Activated T-helper 2 cell treated with anti-CD3 and anti-CD28 coated beads, Interferon-gamma antibody, Interleukin-2, Interleukin-4, amounts not matched to agents 10 μg/mL and 5 μg/mL and 100 μg/mL, durations not matched to agents 14 hours and 24 hours and 36 hours (primary cell): ENCODE measurements at regions not wholly inside any gene's neighbourhood (a gene's known extent, or its start where the extent isn't known, plus 50 kb on each side); places are given as distances from the start of the nearest gene placed in this dataset.

Experiments used
- DNase-seq: peaks from one replicate; pipeline ENCODE4 v3.0.0; 2021; ENCODE audit warnings: low spot score
- H3K27ac Mint-ChIP-seq: one replicate; pipeline ENCODE4 v1.8.0; 2021; ENCODE audit warnings: mixed read lengths
- H3K27me3 Mint-ChIP-seq: one replicate; pipeline ENCODE4 v1.8.0; 2021; ENCODE audit warnings: low read depth, mixed read lengths
- H3K36me3 Mint-ChIP-seq: one replicate; pipeline ENCODE4 v1.8.0; 2021; ENCODE audit warnings: low read depth, mixed read lengths
- H3K4me1 Mint-ChIP-seq: one replicate; pipeline ENCODE4 v1.8.0; 2021; ENCODE audit warnings: low read depth, mixed read lengths
- H3K4me3 Mint-ChIP-seq: one replicate; pipeline ENCODE4 v1.8.0; 2021; ENCODE audit warnings: low read depth, mild to moderate bottlenecking, moderate library complexity, mixed read lengths
- H3K9me3 Mint-ChIP-seq: one replicate; pipeline ENCODE4 v1.8.0; 2021; ENCODE audit warnings: mixed read lengths
- intact Hi-C: fragments of 100-400 bp; cut with micrococcal nuclease; formaldehyde crosslinking; loops from one replicate; pipeline ENCODE4 v1.15.1; 2023

- Mint-ChIP-seq H3K4me3 (no peak overlapping the region), H3K27ac (no peak overlapping the region), H3K27me3 (peaks cover 41% of the 10 kb centered on the region), H3K9me3 (no peaks in the 10 kb centered on the region), H3K4me1 (no peaks in the 10 kb centered on the region), H3K36me3 (no peaks in the 10 kb centered on the region)
- no peak for DNase-seq
- intact Hi-C loops, result no loop called here
Measured at GRCh38 chr2:128696421-128696820, 377.8 kb upstream of the HS6ST1 start.

GRCh38 chr2:128701418-128701817, 382.8 kb upstream of the HS6ST1 start:
- Mint-ChIP-seq H3K4me3 (no peak overlapping the region), H3K9me3 (peaks cover 3% of the 10 kb centered on the region), H3K36me3 (no peaks in the 10 kb centered on the region), H3K27me3 (peaks cover 48% of the 10 kb centered on the region), H3K4me1 (no peaks in the 10 kb centered on the region), H3K27ac (no peak overlapping the region)
- intact Hi-C loops, result no loop called here
- no peak for DNase-seq

GRCh38 chr2:128702616-128703015, 383.9 kb upstream of the HS6ST1 start:
- Mint-ChIP-seq H3K4me3 (no peak overlapping the region), H3K27me3 (peaks cover 43% of the 10 kb centered on the region), H3K36me3 (no peaks in the 10 kb centered on the region), H3K4me1 (no peaks in the 10 kb centered on the region), H3K9me3 (peaks cover 11% of the 10 kb centered on the region), H3K27ac (no peak overlapping the region)
- intact Hi-C loops, result no loop called here
- DNase-seq, result no peak

GRCh38 chr2:128708106-128708816, 389.6 kb upstream of the HS6ST1 start:
- intact Hi-C loops, result no loop called here
- Mint-ChIP-seq H3K4me3 (no peak overlapping the region), H3K27ac (no peak overlapping the region), H3K4me1 (no peaks in the 10 kb centered on the region), H3K27me3 (peaks cover 20% of the 10 kb centered on the region), H3K9me3 (peaks cover 34% of the 10 kb centered on the region), H3K36me3 (peaks cover 5% of the 10 kb centered on the region)
- DNase-seq, result no peak

- DNase-seq, result no peak
- Mint-ChIP-seq H3K27me3 (peaks cover 23% of the 10 kb centered on the region), H3K36me3 (peaks cover 5% of the 10 kb centered on the region), H3K9me3 (peaks cover 34% of the 10 kb centered on the region), H3K27ac (no peak overlapping the region), H3K4me1 (no peaks in the 10 kb centered on the region), H3K4me3 (no peak overlapping the region)
- intact Hi-C loops, result no loop called here
Measured at GRCh38 chr2:128710242-128710641, 391.6 kb upstream of the HS6ST1 start.

- H3K36me3 Mint-ChIP-seq, result peaks cover 5% of the 10 kb centered on the region
- no peak overlapping the region for H3K4me3 Mint-ChIP-seq
- no peak for DNase-seq
- H3K4me1 Mint-ChIP-seq, result no peaks in the 10 kb centered on the region
- no peak overlapping the region for H3K27ac Mint-ChIP-seq
- intact Hi-C loops, result no loop called here
- H3K9me3 Mint-ChIP-seq, result peaks cover 34% of the 10 kb centered on the region
- peaks cover 28% of the 10 kb centered on the region for H3K27me3 Mint-ChIP-seq
Measured at GRCh38 chr2:128710729-128711128, 392.1 kb upstream of the HS6ST1 start.

GRCh38 chr2:128714285-128714684, 395.6 kb upstream of the HS6ST1 start:
- no peak for DNase-seq
- no peak overlapping the region for H3K4me3 Mint-ChIP-seq
- no peaks in the 10 kb centered on the region for H3K36me3 Mint-ChIP-seq
- H3K9me3 Mint-ChIP-seq, result peaks cover 9% of the 10 kb centered on the region
- H3K27ac Mint-ChIP-seq, result no peak overlapping the region
- peaks cover 50% of the 10 kb centered on the region for H3K27me3 Mint-ChIP-seq
- peaks cover 3% of the 10 kb centered on the region for H3K4me1 Mint-ChIP-seq
- intact Hi-C loops, result no loop called here

- Mint-ChIP-seq H3K27ac (no peak overlapping the region), H3K4me3 (no peak overlapping the region), H3K9me3 (peaks cover 3% of the 10 kb centered on the region), H3K27me3 (peaks cover 51% of the 10 kb centered on the region), H3K36me3 (no peaks in the 10 kb centered on the region), H3K4me1 (peaks cover 3% of the 10 kb centered on the region)
- intact Hi-C loops, result no loop called here
- DNase-seq, result no peak
Measured at GRCh38 chr2:128714851-128715312, 396.2 kb upstream of the HS6ST1 start.

GRCh38 chr2:128715360-128715759, 396.7 kb upstream of the HS6ST1 start:
- peaks cover 52% of the 10 kb centered on the region for H3K27me3 Mint-ChIP-seq
- intact Hi-C loops, result no loop called here

GRCh38 chr2:128716299-128716721, 397.6 kb upstream of the HS6ST1 start:
- DNase-seq, result no peak
- Mint-ChIP-seq H3K9me3 (no peaks in the 10 kb centered on the region), H3K27me3 (peaks cover 56% of the 10 kb centered on the region), H3K4me3 (no peak overlapping the region), H3K27ac (no peak overlapping the region), H3K4me1 (peaks cover 3% of the 10 kb centered on the region), H3K36me3 (no peaks in the 10 kb centered on the region)
- intact Hi-C loops, result no loop called here

More at GRCh38 chr2:128715360-128715759, 396.7 kb upstream of the HS6ST1 start:
- H3K36me3 Mint-ChIP-seq, result no peaks in the 10 kb centered on the region
- no peak overlapping the region for H3K4me3 Mint-ChIP-seq
- no peak for DNase-seq
- no peaks in the 10 kb centered on the region for H3K9me3 Mint-ChIP-seq
- no peak overlapping the region for H3K27ac Mint-ChIP-seq
- H3K4me1 Mint-ChIP-seq, result peaks cover 3% of the 10 kb centered on the region

GRCh38 chr2:128717758-128718710, 399.4 kb upstream of the HS6ST1 start:
- H3K4me1 Mint-ChIP-seq, result peaks cover 3% of the 10 kb centered on the region
- no peak overlapping the region for H3K27ac Mint-ChIP-seq
- H3K4me3 Mint-ChIP-seq, result no peak overlapping the region
- peaks cover 61% of the 10 kb centered on the region for H3K27me3 Mint-ChIP-seq
- no peaks in the 10 kb centered on the region for H3K9me3 Mint-ChIP-seq
- intact Hi-C loops, result no loop called here
- no peaks in the 10 kb centered on the region for H3K36me3 Mint-ChIP-seq
- no peak for DNase-seq

GRCh38 chr2:128720080-128721022, 401.7 kb upstream of the HS6ST1 start:
- Mint-ChIP-seq H3K36me3 (no peaks in the 10 kb centered on the region), H3K4me3 (no peak overlapping the region), H3K9me3 (no peaks in the 10 kb centered on the region), H3K27ac (no peak overlapping the region), H3K27me3 (peaks cover 57% of the 10 kb centered on the region), H3K4me1 (peaks cover 3% of the 10 kb centered on the region)
- intact Hi-C loops, result no loop called here
- no peak for DNase-seq
